ENCODE measurements at regions not wholly inside any gene's neighbourhood (a gene's known extent, or its start where the extent isn't known, plus 50 kb on each side); places are given as distances from the start of the nearest gene placed in this dataset.

GRCh38 chrX:17994429-17994828 is 133.3 kb upstream of the RAI2 start:
- TF ChIP-seq POLR2AphosphoS5 (IDR thresholded peaks at IDR 0.05; ENCODE audit: insufficient read depth, low read depth, low read length) (no peak), POLR2A (IDR thresholded peaks at IDR 0.05; ENCODE audit: low read depth, low read length) (no peak)

Measured in endothelial cell of umbilical vein (primary cell).